ENCODE measurements at regions not wholly inside any gene's neighbourhood (a gene's known extent, or its start where the extent isn't known, plus 50 kb on each side); places are given as distances from the start of the nearest gene placed in this dataset.

- Histone ChIP-seq H4K20me1 (ENCODE audit: insufficient read depth, low read length) (no peaks in the 10 kb centered on the region), H3K27ac (ENCODE audit: low read length) (no peak overlapping the region), H3K27me3 (ENCODE audit: low read depth, low read length) (peaks cover 3% of the 10 kb centered on the region; the same call in 1 of the 2 replicates), H3K9me3 (ENCODE audit: insufficient read depth, low read length) (no peaks in the 10 kb centered on the region), H3K79me2 (ENCODE audit: low read length) (no peaks in the 10 kb centered on the region), H3K4me2 (ENCODE audit: low read length) (no peak overlapping the region), H3K4me1 (ENCODE audit: low read length) (no peaks in the 10 kb centered on the region), H3K36me3 (replicated peaks; ENCODE audit: low read depth, low read length) (no peaks in the 10 kb centered on the region), H3K9ac (ENCODE audit: low read length) (no peak overlapping the region), H3K4me3 (ENCODE audit: low read length) (no peak overlapping the region), H2AFZ (ENCODE audit: low read depth, low read length) (no peak overlapping the region)
- TF ChIP-seq, protein P1, sequence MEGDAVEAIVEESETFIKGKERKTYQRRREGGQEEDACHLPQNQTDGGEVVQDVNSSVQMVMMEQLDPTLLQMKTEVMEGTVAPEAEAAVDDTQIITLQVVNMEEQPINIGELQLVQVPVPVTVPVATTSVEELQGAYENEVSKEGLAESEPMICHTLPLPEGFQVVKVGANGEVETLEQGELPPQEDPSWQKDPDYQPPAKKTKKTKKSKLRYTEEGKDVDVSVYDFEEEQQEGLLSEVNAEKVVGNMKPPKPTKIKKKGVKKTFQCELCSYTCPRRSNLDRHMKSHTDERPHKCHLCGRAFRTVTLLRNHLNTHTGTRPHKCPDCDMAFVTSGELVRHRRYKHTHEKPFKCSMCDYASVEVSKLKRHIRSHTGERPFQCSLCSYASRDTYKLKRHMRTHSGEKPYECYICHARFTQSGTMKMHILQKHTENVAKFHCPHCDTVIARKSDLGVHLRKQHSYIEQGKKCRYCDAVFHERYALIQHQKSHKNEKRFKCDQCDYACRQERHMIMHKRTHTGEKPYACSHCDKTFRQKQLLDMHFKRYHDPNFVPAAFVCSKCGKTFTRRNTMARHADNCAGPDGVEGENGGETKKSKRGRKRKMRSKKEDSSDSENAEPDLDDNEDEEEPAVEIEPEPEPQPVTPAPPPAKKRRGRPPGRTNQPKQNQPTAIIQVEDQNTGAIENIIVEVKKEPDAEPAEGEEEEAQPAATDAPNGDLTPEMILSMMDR (IDR thresholded peaks at IDR 0.05; ENCODE audit: low read depth, low read length), result no peak
- TF ChIP-seq EZH2phosphoT487 (IDR thresholded peaks at IDR 0.05; ENCODE audit: low read depth), result no peak
These were observed 202.8 kb upstream of the BDNF start for GRCh38 chr11:27902981-27903624.

GRCh38 chr11:27898166-27898565, 197.9 kb upstream of the BDNF start:
- H3K4me2 ChIP-seq (ENCODE audit: low read length), result no peak overlapping the region
- H3K27me3 ChIP-seq (ENCODE audit: low read depth, low read length), result 0 out of 2 replicates have a peak, but pooled peaks cover 3% of the 10 kb centered on the region
- H3K9me3 ChIP-seq (ENCODE audit: insufficient read depth, low read length), result no peaks in the 10 kb centered on the region
- H4K20me1 ChIP-seq (ENCODE audit: insufficient read depth, low read length), result no peaks in the 10 kb centered on the region
- TF ChIP-seq, protein P1 (IDR thresholded peaks at IDR 0.05; ENCODE audit: low read depth, low read length), result no peak
- TF ChIP-seq EZH2phosphoT487 (IDR thresholded peaks at IDR 0.05; ENCODE audit: low read depth), result no peak
- no peaks in the 10 kb centered on the region for H3K79me2 ChIP-seq (ENCODE audit: low read length)
- H3K36me3 ChIP-seq (replicated peaks; ENCODE audit: low read depth, low read length), result no peaks in the 10 kb centered on the region
- no peaks in the 10 kb centered on the region for H3K4me1 ChIP-seq (ENCODE audit: low read length)
- no peak overlapping the region for H3K9ac ChIP-seq (ENCODE audit: low read length)
- H2AFZ ChIP-seq (ENCODE audit: low read depth, low read length), result no peak overlapping the region
- no peak overlapping the region for H3K4me3 ChIP-seq (ENCODE audit: low read length)
- no peak overlapping the region for H3K27ac ChIP-seq (ENCODE audit: low read length)

- H3K4me1 ChIP-seq (ENCODE audit: low read length), result no peaks in the 10 kb centered on the region
- no peaks in the 10 kb centered on the region for H3K9me3 ChIP-seq (ENCODE audit: insufficient read depth, low read length)
- no peaks in the 10 kb centered on the region for H3K36me3 ChIP-seq (replicated peaks; ENCODE audit: low read depth, low read length)
- H3K79me2 ChIP-seq (ENCODE audit: low read length), result no peaks in the 10 kb centered on the region
- TF ChIP-seq, protein P1 (IDR thresholded peaks at IDR 0.05; ENCODE audit: low read depth, low read length), result no peak
- TF ChIP-seq EZH2phosphoT487 (IDR thresholded peaks at IDR 0.05; ENCODE audit: low read depth), result no peak
- no peaks in the 10 kb centered on the region for H4K20me1 ChIP-seq (ENCODE audit: insufficient read depth, low read length)
- H3K4me3 ChIP-seq (ENCODE audit: low read length), result no peak overlapping the region
- H3K9ac ChIP-seq (ENCODE audit: low read length), result no peak overlapping the region
- no peak overlapping the region for H2AFZ ChIP-seq (ENCODE audit: low read depth, low read length)
- H3K27me3 ChIP-seq (ENCODE audit: low read depth, low read length), result 0 out of 2 replicates have a peak, but pooled peaks cover 3% of the 10 kb centered on the region
- no peak overlapping the region for H3K4me2 ChIP-seq (ENCODE audit: low read length)
- H3K27ac ChIP-seq (ENCODE audit: low read length), result no peak overlapping the region
These were observed 195.8 kb upstream of the BDNF start for GRCh38 chr11:27896096-27896495.

GRCh38 chr11:27894552-27894951, 194.3 kb upstream of the BDNF start:
- H3K4me3 ChIP-seq (ENCODE audit: low read length), result no peak overlapping the region
- H3K27ac ChIP-seq (ENCODE audit: low read length), result no peak overlapping the region
- H2AFZ ChIP-seq (ENCODE audit: low read depth, low read length), result no peak overlapping the region
- H3K27me3 ChIP-seq (ENCODE audit: low read depth, low read length), result 0 out of 2 replicates have a peak, but pooled peaks cover 3% of the 10 kb centered on the region
- H3K36me3 ChIP-seq (replicated peaks; ENCODE audit: low read depth, low read length), result no peaks in the 10 kb centered on the region
- no peaks in the 10 kb centered on the region for H3K4me1 ChIP-seq (ENCODE audit: low read length)
- no peak overlapping the region for H3K4me2 ChIP-seq (ENCODE audit: low read length)
- H3K9ac ChIP-seq (ENCODE audit: low read length), result no peak overlapping the region
- H3K79me2 ChIP-seq (ENCODE audit: low read length), result no peaks in the 10 kb centered on the region
- TF ChIP-seq EZH2phosphoT487 (IDR thresholded peaks at IDR 0.05; ENCODE audit: low read depth), result no peak
- TF ChIP-seq, protein P1 (IDR thresholded peaks at IDR 0.05; ENCODE audit: low read depth, low read length), result no peak
- no peaks in the 10 kb centered on the region for H4K20me1 ChIP-seq (ENCODE audit: insufficient read depth, low read length)
- H3K9me3 ChIP-seq (ENCODE audit: insufficient read depth, low read length), result no peaks in the 10 kb centered on the region

Measured in OCI-LY3 (cell line).